ENCODE measurements at regions not wholly inside any gene's neighbourhood (a gene's known extent, or its start where the extent isn't known, plus 50 kb on each side); places are given as distances from the start of the nearest gene placed in this dataset.

DNA sequence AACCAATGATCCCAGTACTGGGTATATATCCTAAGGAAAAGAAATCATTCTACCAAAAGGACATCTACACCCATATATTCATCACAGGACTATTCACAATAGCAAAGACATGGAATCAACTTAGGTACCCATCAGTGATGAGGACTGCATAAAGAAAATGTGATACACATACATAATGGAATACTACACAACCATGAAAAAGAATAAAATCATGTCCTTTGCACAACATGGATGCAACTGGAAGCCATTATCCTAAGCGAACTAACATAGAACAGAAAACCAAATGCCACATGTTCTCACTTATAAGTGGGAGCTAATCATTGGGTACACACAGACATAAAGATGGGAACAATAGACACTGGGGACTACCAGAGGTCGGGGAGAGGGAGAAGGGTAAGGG lies 86.0 kb upstream of the LGR5 start:
- H3K4me3 ChIP-seq = no peak overlapping the region
- H3K4me1 ChIP-seq = no peaks in the 10 kb centered on the region
- ATAC-seq = no peak
- no peaks in the 10 kb centered on the region for H3K36me3 ChIP-seq
- no peak overlapping the region for H3K27ac ChIP-seq
- DNase-seq = no peak
- no peaks in the 10 kb centered on the region for H3K27me3 ChIP-seq (ENCODE audit: low read depth)
- intact Hi-C loops (cut with DNase I) = no loop called here
- no peaks in the 10 kb centered on the region for H3K9me3 ChIP-seq
- TF ChIP-seq, protein P1, sequence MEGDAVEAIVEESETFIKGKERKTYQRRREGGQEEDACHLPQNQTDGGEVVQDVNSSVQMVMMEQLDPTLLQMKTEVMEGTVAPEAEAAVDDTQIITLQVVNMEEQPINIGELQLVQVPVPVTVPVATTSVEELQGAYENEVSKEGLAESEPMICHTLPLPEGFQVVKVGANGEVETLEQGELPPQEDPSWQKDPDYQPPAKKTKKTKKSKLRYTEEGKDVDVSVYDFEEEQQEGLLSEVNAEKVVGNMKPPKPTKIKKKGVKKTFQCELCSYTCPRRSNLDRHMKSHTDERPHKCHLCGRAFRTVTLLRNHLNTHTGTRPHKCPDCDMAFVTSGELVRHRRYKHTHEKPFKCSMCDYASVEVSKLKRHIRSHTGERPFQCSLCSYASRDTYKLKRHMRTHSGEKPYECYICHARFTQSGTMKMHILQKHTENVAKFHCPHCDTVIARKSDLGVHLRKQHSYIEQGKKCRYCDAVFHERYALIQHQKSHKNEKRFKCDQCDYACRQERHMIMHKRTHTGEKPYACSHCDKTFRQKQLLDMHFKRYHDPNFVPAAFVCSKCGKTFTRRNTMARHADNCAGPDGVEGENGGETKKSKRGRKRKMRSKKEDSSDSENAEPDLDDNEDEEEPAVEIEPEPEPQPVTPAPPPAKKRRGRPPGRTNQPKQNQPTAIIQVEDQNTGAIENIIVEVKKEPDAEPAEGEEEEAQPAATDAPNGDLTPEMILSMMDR (IDR thresholded peaks at IDR 0.05) = no peak

DNA sequence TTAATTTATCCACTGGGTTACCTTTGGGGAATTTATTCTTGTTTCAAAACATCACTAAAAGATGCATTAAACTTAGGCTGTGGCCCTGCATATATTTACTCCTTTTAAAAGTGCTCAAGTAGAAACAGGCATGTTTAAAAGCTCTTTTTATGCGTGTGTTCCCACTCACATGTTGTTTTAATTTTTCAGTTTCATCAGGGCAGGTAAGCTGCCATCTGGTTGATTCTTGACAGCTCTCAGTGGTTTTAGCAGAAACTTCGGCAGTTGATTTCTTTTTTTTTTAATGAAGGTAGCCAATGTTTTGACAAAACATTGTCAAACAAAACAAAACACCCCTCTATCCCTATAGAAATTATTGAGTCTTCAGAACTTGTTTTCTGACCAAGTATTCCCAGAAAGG lies 89.6 kb upstream of the LGR5 start:
- TF ChIP-seq, protein P1 (IDR thresholded peaks at IDR 0.05) = no peak
- DNase-seq (no peak), ATAC-seq (no peak)
- Histone ChIP-seq H3K27me3 (ENCODE audit: low read depth) (no peaks in the 10 kb centered on the region), H3K27ac (no peak overlapping the region), H3K4me3 (no peak overlapping the region), H3K9me3 (no peaks in the 10 kb centered on the region), H3K36me3 (no peaks in the 10 kb centered on the region), H3K4me1 (no peaks in the 10 kb centered on the region)
- intact Hi-C loops (cut with DNase I) = no loop called here

DNA sequence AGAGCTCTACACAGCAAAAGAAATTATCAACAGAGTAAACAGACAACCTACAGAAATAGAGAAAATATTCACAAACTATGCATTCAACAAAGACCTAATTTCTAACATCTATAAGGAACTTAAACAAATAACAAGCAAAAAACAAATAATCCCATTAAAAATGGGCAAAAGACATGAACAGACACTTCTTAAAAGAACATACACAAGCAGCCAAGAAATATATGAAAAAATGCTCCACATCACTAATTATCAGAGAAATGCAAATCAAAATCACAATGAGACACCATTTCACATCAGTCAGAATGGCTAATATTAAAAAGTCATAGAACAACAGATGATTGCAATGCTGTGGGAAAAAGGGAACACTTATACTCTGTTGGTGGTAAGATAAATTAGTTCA lies 100.7 kb upstream of the LGR5 start:
- H3K4me1 ChIP-seq = no peaks in the 10 kb centered on the region
- no peak overlapping the region for H3K27ac ChIP-seq
- H3K4me3 ChIP-seq = no peak overlapping the region
- H3K9me3 ChIP-seq = no peaks in the 10 kb centered on the region
- DNase-seq (no peak), ATAC-seq (no peak)
- H3K27me3 ChIP-seq (ENCODE audit: low read depth) = no peaks in the 10 kb centered on the region
- H3K36me3 ChIP-seq = no peaks in the 10 kb centered on the region
- intact Hi-C loops (cut with DNase I) = no loop called here
- TF ChIP-seq, protein P1 (IDR thresholded peaks at IDR 0.05) = no peak

DNA sequence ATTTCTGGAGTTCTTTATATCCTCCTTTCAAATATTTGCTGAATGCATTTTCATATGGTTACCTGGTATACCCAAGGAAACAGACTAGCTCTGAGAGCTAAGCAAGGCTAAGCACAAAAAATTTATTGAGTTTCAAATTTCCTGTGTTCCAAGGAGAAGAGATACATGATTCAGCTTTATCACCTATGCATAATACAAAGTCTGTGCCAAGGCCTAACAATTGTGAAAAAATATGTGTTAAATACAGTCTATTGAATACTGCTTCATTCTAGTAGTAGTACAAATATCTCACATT lies 103.7 kb upstream of the LGR5 start:
- Histone ChIP-seq H3K4me1 (no peaks in the 10 kb centered on the region), H3K4me3 (no peak overlapping the region), H3K9me3 (no peaks in the 10 kb centered on the region), H3K27ac (no peak overlapping the region), H3K27me3 (ENCODE audit: low read depth) (no peaks in the 10 kb centered on the region), H3K36me3 (no peaks in the 10 kb centered on the region)
- intact Hi-C loops (cut with DNase I) = no loop called here
- DNase-seq (no peak), ATAC-seq (no peak)
- TF ChIP-seq, protein P1 (IDR thresholded peaks at IDR 0.05) = no peak

DNA sequence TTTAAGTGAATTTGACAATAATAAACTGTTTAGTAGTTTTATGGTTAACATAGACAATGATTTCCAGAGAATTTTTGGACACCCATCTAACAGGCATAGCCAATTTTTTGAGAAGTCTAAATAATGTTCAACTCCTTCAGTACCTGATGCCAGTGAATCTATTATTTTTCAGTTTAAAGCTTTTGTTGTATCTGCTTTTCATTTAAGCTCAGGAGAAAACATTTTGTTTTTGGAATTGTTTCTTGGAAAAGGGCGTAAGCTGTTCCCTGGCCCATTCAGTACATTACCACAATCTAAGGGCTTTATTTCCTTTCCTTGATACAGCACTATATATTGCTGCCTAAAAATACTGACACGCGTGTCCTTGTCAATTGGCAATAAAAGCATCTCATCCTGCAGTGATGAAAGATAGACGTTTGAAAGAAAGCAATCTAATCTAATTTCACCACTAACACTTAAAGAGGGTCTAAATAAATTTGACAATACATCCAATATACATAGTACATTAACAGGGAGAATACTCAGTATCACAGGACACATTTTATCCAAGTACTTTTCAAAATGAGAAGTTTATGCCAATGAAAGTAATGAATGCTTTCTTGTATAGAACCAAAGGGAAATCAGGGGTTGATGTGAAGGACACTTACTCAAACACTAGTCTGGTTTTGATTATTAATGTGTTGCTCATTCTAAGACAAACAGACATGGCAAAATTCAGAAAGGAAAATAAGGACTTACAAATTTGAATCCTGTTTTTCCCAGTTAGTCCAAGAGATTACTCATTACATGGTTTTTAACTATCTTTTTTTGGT lies 104.2 kb upstream of the LGR5 start:
- TF ChIP-seq, protein P1 (IDR thresholded peaks at IDR 0.05) = no peak
- H3K4me1 ChIP-seq = no peaks in the 10 kb centered on the region
- ATAC-seq = no peak

More for the DNA sequence above, 104.2 kb upstream of the LGR5 start:
- intact Hi-C loops (cut with DNase I) = no loop called here
- H3K27ac ChIP-seq = no peak overlapping the region
- H3K27me3 ChIP-seq (ENCODE audit: low read depth) = no peaks in the 10 kb centered on the region
- DNase-seq = no peak
- no peak overlapping the region for H3K4me3 ChIP-seq
- H3K9me3 ChIP-seq = no peaks in the 10 kb centered on the region
- H3K36me3 ChIP-seq = no peaks in the 10 kb centered on the region
